ENCODE measurements at regions not wholly inside any gene's neighbourhood (a gene's known extent, or its start where the extent isn't known, plus 50 kb on each side); places are given as distances from the start of the nearest gene placed in this dataset.

GRCh38 chr1:58862728-58863385 is 79.0 kb upstream of the JUN start:
- DNase-seq (ENCODE audit: low spot score): no peak

GRCh38 chr1:58864654-58865053 is 80.8 kb upstream of the JUN start:
- no peak for DNase-seq (ENCODE audit: low spot score)

- DNase-seq (ENCODE audit: low spot score): no peak
Measured at GRCh38 chr1:58866578-58866977, 82.7 kb upstream of the JUN start.

- no peak for DNase-seq (ENCODE audit: low spot score)
Measured at GRCh38 chr1:58869638-58870297, 85.9 kb upstream of the JUN start.

GRCh38 chr1:58870298-58870676 is 86.4 kb upstream of the JUN start:
- DNase-seq (ENCODE audit: low spot score): no peak

GRCh38 chr1:58874342-58874741 is 90.5 kb upstream of the JUN start:
- DNase-seq (ENCODE audit: low spot score): no peak

GRCh38 chr1:58874757-58875755 is 91.2 kb upstream of the JUN start:
- peak; percentile 76 for DNase-seq (ENCODE audit: low spot score)

- no peak for DNase-seq (ENCODE audit: low spot score)
Measured at GRCh38 chr1:58879464-58879863, 95.6 kb upstream of the JUN start.

GRCh38 chr1:58880592-58880991 is 96.7 kb upstream of the JUN start:
- no peak for DNase-seq (ENCODE audit: low spot score)

GRCh38 chr1:58881471-58881994 is 97.7 kb upstream of the JUN start:
- peak; percentile 65 for DNase-seq (ENCODE audit: low spot score)

- DNase-seq (ENCODE audit: low spot score): no peak
Measured at GRCh38 chr1:58882322-58882948, 98.6 kb upstream of the JUN start.

- peak; percentile 87 for DNase-seq (ENCODE audit: low spot score)
Measured at GRCh38 chr1:58883037-58883887, 99.4 kb upstream of the JUN start.

- no peak for DNase-seq (ENCODE audit: low spot score)
Measured at GRCh38 chr1:58883888-58884482, 100.1 kb upstream of the JUN start.

GRCh38 chr1:58884706-58885661 is 101.1 kb upstream of the JUN start:
- DNase-seq (ENCODE audit: low spot score): no peak

GRCh38 chr1:58885998-58886397 is 102.2 kb upstream of the JUN start:
- DNase-seq (ENCODE audit: low spot score): no peak

GRCh38 chr1:58886611-58887010 is 102.8 kb upstream of the JUN start:
- peak; percentile 60 for DNase-seq (ENCODE audit: low spot score)

GRCh38 chr1:58887059-58887458 is 103.2 kb upstream of the JUN start:
- DNase-seq (ENCODE audit: low spot score): no peak

- DNase-seq (ENCODE audit: low spot score): no peak
Measured at GRCh38 chr1:58888833-58889232, 105.0 kb upstream of the JUN start.

- no peak for DNase-seq (ENCODE audit: low spot score)
Measured at GRCh38 chr1:58890113-58890512, 106.3 kb upstream of the JUN start.
